GM23338 (cell line): ENCODE measurements at regions not wholly inside any gene's neighbourhood (a gene's known extent, or its start where the extent isn't known, plus 50 kb on each side); places are given as distances from the start of the nearest gene placed in this dataset.

Experiments
- CREB1 ChIP-seq: fragments of 250-450 bp; sonication (Bioruptor Pico); IDR thresholded peaks from 2 replicates; pipeline ENCODE4 v1.5.0; 2020; ENCODE audit warnings: low read depth, mild to moderate bottlenecking, moderate library complexity
- CTCF ChIP-seq, 2 experiments: fragments of 200-600 bp in 1 of 2; sonication (generic) in 1 of 2; conservative IDR thresholded peaks; 2 replicates each; pipeline versions ENCODE4 v1.5.1 to v1.6.1; 2016 to 2017; ENCODE audit warnings: antibody characterized with exemption in 2 of 2, low read depth in 2 of 2, mild to moderate bottlenecking in 2 of 2, moderate library complexity in 1 of 2
- EZH2 ChIP-seq: fragments of 200-600 bp; sonication (generic); IDR thresholded peaks from one replicate; pipeline ENCODE4 v1.8.0; 2017; ENCODE audit warnings: antibody characterized with exemption, mild to moderate bottlenecking, low read depth; ENCODE audit not compliant: unreplicated experiment
- EZH2phosphoT487 ChIP-seq: fragments of 200-600 bp; sonication (generic); IDR thresholded peaks from one replicate; pipeline ENCODE4 v1.8.1; 2018; ENCODE audit warnings: antibody characterized with exemption; ENCODE audit not compliant: unreplicated experiment
- JUNB ChIP-seq: IDR thresholded peaks from one replicate; pipeline ENCODE4 v1.6.1; 2016; ENCODE audit warnings: antibody characterized with exemption; ENCODE audit not compliant: unreplicated experiment
- NANOG ChIP-seq: IDR thresholded peaks from 2 replicates; pipeline ENCODE4 v1.6.1; 2016; ENCODE audit warnings: antibody characterized with exemption, borderline replicate concordance
- POLR2AphosphoS5 ChIP-seq: IDR thresholded peaks from 2 replicates; pipeline ENCODE4 v1.6.1; 2016; ENCODE audit warnings: antibody characterized with exemption, low read depth
- REST ChIP-seq: IDR thresholded peaks from one replicate; pipeline ENCODE4 v1.6.1; 2018; ENCODE audit warnings: antibody characterized with exemption; ENCODE audit not compliant: unreplicated experiment
- STAT1 ChIP-seq: IDR thresholded peaks from one replicate; pipeline ENCODE4 v1.6.1; 2016; ENCODE audit warnings: antibody characterized with exemption; ENCODE audit not compliant: unreplicated experiment
- ZNF331 ChIP-seq: fragments of 250-450 bp; sonication (Bioruptor Pico); IDR thresholded peaks from 2 replicates; pipeline ENCODE4 v1.5.0; 2020; ENCODE audit warnings: low read depth, mild to moderate bottlenecking, moderate library complexity
- TF ChIP-seq, protein P1 (sequence below): fragments of 250-450 bp; sonication (Bioruptor Pico); IDR thresholded peaks from 2 replicates; pipeline ENCODE4 v1.5.0; 2020; ENCODE audit warnings: mild to moderate bottlenecking, moderate library complexity
- TF ChIP-seq, protein P2 (sequence below): IDR thresholded peaks from 2 replicates; pipeline ENCODE4 v1.6.1; 2016; ENCODE audit warnings: antibody characterized with exemption

- no peak for TF ChIP-seq CTCF (conservative IDR thresholded peaks at IDR 0.05; ENCODE audit: low read depth in 2 of 2)
- TF ChIP-seq EZH2: no peak
- TF ChIP-seq REST: no peak
- TF ChIP-seq STAT1: no peak
- no peak for TF ChIP-seq POLR2AphosphoS5
- no peak; the same call in 1 of the 2 replicates for TF ChIP-seq NANOG
- no peak for TF ChIP-seq CREB1
- TF ChIP-seq, protein P1, sequence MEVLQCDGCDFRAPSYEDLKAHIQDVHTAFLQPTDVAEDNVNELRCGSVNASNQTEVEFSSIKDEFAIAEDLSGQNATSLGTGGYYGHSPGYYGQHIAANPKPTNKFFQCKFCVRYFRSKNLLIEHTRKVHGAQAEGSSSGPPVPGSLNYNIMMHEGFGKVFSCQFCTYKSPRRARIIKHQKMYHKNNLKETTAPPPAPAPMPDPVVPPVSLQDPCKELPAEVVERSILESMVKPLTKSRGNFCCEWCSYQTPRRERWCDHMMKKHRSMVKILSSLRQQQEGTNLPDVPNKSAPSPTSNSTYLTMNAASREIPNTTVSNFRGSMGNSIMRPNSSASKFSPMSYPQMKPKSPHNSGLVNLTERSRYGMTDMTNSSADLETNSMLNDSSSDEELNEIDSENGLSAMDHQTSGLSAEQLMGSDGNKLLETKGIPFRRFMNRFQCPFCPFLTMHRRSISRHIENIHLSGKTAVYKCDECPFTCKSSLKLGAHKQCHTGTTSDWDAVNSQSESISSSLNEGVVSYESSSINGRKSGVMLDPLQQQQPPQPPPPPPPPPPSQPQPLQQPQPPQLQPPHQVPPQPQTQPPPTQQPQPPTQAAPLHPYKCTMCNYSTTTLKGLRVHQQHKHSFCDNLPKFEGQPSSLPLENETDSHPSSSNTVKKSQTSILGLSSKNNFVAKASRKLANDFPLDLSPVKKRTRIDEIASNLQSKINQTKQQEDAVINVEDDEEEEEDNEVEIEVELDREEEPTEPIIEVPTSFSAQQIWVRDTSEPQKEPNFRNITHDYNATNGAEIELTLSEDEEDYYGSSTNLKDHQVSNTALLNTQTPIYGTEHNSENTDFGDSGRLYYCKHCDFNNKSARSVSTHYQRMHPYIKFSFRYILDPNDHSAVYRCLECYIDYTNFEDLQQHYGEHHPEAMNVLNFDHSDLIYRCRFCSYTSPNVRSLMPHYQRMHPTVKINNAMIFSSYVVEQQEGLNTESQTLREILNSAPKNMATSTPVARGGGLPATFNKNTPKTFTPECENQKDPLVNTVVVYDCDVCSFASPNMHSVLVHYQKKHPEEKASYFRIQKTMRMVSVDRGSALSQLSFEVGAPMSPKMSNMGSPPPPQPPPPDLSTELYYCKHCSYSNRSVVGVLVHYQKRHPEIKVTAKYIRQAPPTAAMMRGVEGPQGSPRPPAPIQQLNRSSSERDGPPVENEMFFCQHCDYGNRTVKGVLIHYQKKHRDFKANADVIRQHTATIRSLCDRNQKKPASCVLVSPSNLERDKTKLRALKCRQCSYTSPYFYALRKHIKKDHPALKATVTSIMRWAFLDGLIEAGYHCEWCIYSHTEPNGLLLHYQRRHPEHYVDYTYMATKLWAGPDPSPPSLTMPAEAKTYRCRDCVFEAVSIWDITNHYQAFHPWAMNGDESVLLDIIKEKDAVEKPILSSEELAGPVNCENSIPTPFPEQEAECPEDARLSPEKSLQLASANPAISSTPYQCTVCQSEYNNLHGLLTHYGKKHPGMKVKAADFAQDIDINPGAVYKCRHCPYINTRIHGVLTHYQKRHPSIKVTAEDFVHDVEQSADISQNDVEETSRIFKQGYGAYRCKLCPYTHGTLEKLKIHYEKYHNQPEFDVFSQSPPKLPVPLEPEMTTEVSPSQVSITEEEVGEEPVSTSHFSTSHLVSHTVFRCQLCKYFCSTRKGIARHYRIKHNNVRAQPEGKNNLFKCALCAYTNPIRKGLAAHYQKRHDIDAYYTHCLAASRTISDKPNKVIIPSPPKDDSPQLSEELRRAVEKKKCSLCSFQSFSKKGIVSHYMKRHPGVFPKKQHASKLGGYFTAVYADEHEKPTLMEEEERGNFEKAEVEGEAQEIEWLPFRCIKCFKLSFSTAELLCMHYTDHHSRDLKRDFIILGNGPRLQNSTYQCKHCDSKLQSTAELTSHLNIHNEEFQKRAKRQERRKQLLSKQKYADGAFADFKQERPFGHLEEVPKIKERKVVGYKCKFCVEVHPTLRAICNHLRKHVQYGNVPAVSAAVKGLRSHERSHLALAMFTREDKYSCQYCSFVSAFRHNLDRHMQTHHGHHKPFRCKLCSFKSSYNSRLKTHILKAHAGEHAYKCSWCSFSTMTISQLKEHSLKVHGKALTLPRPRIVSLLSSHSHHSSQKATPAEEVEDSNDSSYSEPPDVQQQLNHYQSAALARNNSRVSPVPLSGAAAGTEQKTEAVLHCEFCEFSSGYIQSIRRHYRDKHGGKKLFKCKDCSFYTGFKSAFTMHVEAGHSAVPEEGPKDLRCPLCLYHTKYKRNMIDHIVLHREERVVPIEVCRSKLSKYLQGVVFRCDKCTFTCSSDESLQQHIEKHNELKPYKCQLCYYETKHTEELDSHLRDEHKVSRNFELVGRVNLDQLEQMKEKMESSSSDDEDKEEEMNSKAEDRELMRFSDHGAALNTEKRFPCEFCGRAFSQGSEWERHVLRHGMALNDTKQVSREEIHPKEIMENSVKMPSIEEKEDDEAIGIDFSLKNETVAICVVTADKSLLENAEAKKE: no peak
- no peak for TF ChIP-seq ZNF331 (CRISPR knock-in tag)
- no peak for TF ChIP-seq EZH2phosphoT487
- TF ChIP-seq, protein P2, sequence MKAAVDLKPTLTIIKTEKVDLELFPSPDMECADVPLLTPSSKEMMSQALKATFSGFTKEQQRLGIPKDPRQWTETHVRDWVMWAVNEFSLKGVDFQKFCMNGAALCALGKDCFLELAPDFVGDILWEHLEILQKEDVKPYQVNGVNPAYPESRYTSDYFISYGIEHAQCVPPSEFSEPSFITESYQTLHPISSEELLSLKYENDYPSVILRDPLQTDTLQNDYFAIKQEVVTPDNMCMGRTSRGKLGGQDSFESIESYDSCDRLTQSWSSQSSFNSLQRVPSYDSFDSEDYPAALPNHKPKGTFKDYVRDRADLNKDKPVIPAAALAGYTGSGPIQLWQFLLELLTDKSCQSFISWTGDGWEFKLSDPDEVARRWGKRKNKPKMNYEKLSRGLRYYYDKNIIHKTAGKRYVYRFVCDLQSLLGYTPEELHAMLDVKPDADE: no peak
- no peak for TF ChIP-seq JUNB
Observed at GRCh38 chr3:127493924-127494646, 96.4 kb downstream of the TPRA1 start.
